SIG-M5 (cell line): ENCODE measurements at regions not wholly inside any gene's neighbourhood (a gene's known extent, or its start where the extent isn't known, plus 50 kb on each side); places are given as distances from the start of the nearest gene placed in this dataset.
"Not testable (repeated sequence)": the region's sequence is repeated elsewhere in the genome, so short reads cannot be mapped to it uniquely, and the experiment has no call there.

Experiments used
- DNase-seq: peaks from one replicate; lab custom pipeline; 2025; lab: John Stamatoyannopoulos, UW

DNA sequence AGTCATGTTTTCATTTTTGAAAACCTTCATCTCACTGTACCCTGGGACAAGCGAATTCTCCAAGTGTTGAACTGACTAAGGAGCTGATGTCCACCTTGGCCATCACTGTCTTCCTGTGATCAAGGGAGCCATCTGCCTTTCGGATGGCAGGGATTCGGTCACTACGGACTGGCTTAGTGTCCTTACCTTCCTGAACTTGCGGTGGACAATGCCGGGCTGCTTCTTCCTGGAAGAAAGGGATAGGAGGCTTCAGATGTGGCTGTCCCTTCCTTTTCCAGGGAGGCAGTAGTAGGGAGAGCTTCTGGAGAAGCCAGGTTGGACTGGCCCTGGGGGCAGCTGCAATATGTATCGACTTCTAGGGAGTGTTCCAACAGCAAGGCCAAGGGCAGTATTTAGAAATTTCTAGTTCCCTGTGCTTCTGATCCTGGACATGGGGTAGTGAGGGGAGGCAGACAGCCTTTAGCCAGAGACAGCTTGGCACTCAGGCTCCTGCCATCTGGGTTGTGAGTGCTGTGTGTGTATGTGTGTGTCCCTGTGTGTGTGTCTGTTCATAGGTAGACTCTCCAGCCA lies 114.6 kb downstream of the IER5 start:
- DNase-seq: no peak

GRCh38 chr1:181204530-181204929 lies 116.0 kb downstream of the IER5 start:
- no peak for DNase-seq

GRCh38 chr1:181205901-181206300 lies 117.4 kb downstream of the IER5 start:
- DNase-seq: no peak

DNA sequence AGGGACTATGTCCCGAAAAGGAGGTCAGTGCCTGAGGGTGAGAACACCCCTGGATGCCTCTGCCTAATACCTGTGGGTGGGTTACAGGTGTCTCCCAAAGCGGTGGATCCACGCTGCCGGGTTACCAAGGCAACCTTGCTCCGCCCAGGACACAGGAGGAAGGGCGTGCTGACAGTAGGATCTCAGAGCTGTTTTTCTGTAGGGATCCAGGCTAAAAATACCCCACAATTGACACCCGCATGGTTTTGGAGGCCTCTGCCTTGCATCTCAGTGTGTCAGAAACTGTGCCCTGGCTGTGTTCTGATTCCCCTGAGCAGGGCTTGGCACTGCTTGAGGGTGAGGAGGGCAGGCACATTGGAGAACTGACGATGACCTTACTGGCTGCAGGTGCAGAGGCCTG lies 118.0 kb downstream of the IER5 start:
- no peak for DNase-seq

DNA sequence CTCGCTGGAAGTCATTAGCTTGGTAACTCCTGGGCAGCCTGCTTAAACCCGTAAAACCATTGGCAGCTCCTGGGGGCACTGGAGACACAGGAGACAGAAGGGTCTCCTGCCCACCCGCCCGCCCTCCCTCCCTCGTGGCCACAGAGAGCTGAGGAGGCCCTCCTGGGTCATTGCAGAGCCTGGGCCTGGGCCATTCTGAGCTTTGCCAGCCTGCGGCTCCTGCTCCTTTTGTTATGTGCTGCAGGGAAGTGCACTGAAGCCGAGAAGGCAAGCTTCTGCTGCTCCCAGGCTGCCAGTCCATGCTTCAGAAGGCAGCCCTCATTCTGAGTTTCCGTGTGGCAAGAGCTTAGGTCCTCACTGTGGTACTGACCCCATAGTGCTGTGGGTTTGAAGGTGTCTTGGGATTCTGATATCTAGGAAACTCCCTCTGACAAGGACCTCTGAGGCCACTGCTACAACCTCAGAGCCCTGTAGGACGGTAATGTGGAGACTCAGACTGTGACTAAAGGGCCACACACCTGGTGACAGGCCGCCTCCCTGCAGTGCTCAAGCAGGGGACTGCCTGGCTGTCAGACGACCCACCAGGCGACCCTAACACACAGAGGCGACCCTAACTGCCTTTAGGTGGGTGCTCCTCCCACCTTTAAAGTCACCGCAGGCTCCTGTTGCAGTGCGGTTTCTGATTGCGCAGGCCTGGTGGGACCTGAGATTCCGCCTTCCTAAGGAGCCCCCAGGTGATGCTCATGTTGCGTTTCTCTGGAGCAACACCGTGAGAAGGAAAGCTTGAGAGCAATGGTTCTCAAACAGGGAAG lies 118.7 kb downstream of the IER5 start:
- no peak for DNase-seq

DNA sequence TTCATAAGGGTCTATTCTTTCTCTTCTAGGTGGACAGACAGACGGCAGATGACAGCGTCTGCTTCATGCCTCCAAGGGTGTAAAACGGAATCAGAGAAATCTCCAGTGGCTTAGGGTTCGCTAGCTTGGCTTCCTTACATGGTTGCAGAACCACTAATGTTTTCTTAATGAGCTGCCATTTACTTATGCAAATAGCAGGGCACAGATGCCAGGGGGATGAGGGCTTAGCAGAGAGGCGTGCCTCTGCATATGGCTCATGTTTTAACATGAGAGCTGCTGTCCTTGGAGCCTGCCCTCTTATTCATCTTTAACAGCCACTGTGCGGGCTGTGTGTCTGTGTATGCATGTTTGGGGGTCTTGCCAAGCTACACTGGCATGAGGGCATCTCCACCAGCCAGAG lies 119.6 kb downstream of the IER5 start:
- no peak for DNase-seq

DNA sequence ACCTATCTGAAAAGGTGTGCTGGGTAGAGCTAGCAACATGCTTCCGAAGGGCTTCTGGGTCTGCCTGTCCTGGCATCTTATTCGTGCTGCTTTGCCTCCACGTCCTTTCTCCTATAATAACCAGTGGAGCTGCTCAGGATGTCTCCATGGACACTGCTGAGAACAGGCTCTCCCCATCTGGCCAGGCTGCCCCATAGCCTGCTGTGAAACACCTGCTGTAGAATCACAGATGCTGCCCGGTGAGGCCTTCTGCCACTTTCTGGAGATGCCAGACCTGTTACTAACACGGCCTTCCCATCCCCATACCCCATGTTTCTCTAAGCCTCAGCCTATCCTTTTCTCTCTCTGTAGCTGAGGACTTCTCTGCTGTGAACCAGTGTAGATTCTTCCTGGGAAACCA lies 120.5 kb downstream of the IER5 start:
- DNase-seq: no peak

- no peak for DNase-seq
Observed at GRCh38 chr1:181213056-181213455, 124.6 kb downstream of the IER5 start.

- no peak for DNase-seq
Observed at GRCh38 chr1:181216591-181216994, 128.1 kb downstream of the IER5 start.

- DNase-seq: no peak
Observed at GRCh38 chr1:181219938-181220337, 131.4 kb downstream of the IER5 start.

DNA sequence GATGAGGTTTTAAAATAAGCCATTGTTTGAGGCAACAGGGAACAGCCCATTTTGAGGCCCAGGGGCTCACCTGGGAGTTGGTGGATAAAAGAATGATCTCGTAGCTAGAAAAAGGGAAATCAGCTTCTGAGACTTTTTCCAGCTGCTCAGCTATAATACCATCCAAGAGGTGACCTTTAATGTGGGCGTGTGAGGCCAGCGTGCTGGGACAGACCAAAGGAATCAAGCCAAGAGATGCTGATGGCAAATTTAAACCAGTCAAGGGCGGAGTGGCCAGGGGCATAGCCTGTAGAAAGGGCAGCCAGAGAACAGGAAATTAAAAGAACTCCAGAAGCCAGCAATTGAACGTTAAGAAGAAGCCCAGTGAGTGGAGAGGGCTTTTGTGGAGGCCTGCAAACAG lies 132.6 kb downstream of the IER5 start:
- DNase-seq: no peak

- no peak for DNase-seq
Observed at GRCh38 chr1:181222972-181223505, 134.5 kb downstream of the IER5 start.

DNA sequence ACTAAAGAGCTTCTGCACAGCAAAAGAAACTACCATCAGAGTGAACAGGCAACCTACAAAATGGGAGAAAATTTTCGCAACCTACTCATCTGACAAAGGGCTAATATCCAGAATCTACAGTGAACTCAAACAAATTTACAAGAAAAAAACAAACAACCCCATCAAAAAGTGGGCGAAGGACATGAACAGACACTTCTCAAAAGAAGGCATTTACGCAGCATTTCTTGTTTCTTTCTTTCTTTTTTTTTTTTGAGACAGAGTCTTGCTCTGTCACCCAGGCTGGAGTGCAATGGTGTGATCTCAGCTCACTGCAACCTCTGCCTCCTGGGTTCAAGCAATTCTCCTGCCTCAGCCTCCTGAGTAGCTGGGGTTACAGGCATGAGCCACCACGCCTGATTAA lies 138.2 kb downstream of the IER5 start:
- not testable (repeated sequence) for DNase-seq

DNA sequence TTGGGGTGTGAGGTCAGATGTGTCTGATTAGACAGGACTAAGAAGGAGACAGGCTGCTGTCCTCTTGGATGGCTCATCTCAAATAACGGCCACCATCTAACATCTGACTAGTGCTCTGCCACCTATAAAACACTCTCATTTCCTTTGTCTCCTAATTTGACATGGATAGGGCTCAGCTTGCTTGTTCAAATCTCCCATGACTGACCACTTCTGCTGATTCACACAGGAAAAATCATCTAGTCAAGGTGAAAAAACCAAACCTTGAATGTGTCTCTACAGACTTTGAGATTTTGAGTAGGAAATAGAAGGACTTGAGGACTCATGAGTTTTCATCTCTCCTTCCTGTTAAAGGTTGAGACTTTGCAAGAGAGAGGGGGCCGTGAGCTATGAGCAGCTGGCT lies 150.6 kb downstream of the IER5 start:
- DNase-seq: no peak

GRCh38 chr1:181246320-181246719 lies 157.8 kb downstream of the IER5 start:
- DNase-seq: not testable (repeated sequence)

DNA sequence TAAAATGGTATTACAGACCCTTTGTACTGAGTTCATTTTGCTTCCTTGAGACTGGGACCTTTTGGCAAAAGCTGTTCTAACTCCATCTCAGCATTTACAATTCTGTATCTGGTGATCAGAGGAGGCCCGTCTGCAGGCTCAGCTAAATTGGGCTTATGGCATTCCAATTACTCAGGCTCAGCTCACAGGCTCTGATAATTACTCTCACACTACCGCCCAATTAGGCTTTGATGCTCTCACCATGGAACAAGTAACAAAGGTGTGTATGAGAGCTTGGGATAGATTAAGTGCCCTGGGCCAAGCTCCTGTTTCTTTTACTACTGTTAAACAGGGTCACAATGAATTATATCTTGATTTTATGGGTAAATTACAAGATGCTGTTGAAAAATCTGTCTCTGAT lies 159.9 kb downstream of the IER5 start:
- DNase-seq: not testable (repeated sequence)

DNA sequence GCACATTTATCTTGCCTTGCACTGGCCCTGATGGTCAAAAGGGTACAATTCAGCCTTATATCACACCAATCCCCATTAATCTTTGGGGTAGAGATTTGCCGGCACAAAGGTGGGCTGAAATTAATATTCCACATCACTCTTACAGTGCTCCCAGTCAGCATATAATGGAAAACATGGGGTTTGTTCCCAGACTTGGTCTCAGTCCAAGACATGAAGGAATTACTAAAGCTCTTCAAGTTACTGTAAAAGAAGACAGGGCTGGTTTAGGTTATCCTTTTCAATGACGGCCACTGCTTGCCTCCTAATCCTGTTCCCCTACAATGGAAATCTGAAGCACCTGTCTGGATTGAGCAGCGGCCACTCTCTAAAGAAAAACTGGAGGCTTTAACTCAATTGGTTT lies 160.7 kb downstream of the IER5 start:
- no peak for DNase-seq

DNA sequence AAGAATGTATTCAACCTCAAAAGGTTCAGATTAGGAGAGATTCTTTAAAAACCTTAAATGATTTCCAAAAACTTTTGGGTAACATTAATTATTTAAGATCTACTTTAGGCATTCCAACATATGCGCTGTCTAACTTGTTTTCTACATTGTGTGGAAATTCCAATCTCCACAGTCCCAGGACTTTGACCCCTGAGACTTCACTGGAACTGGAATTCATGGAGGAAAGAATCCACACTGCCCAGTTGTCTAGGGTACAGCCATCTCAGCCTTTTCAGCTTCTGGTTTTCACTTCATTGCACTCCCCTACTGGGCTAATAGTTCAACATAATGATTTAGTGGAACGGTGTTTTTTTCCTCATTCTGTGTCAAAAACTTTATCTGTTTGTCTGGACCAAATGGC lies 161.5 kb downstream of the IER5 start:
- DNase-seq: no peak

DNA sequence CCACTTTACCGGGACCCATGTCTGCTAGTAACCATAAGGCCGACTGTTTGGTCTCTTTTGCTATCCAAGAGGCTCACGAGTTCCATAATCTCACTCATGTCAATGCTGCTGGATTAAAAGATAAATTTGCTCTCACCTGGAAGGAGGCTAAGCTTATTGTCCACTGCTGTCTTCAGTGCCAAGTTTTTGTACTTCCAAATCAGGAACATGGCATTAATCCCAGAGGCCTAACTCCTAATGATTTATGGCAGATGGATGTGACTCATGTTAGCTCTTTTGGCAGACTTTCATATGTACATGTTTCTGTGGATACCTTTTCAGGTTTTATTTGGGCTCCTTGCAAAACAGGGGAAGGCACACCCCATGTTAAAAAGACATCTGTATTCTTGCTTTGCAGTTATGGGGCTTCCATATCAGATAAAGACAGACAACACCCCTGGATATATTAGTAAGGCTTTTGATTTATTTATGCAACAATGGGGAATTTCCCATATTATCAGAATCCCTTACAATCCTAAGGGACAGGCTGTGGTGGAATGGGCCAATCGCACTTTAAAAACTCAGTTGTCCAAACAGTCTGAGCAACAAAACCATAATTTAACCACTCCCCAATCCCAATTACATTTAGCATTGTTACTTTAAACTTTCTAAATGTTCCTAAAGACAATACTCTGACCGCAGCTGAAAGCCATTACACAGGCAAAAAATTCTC lies 162.7 kb downstream of the IER5 start:
- no peak for DNase-seq

- DNase-seq: no peak
Observed at GRCh38 chr1:181251713-181252075, 163.2 kb downstream of the IER5 start.

GRCh38 chr1:181253601-181254000 lies 165.1 kb downstream of the IER5 start:
- DNase-seq: not testable (repeated sequence)

DNA sequence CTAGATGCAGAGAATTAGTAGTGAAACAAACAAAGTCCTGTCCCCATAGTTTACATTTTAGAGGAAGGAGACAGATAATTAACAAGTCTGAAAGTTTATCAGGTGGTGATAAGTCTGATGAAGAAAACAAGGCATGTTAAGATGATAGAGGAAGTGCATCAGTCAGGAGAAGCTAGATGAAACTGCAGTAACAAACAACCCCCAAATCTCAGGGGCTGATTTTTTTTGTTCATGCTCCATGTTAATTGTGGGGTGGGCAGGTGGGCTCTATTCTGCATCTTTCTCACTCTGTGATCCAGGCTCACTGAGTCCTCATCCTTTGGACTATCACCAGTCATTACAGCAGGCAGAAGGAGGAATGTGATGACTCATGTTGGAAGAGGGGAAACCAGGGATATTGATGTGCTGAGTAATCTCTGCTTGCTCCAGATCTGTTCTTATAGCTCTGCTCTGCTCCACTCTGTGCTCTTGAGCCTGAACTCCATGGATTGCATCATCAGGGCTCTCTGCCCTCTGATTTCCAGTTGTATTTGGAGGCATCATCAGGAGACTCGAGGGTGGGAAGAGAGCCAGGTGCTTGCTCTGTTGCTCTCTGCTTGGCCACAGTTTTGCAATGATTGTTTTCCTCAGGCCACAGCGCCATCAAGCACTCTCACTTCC lies 166.9 kb downstream of the IER5 start:
- DNase-seq: no peak

- DNase-seq: no peak
Observed at GRCh38 chr1:181257117-181257516, 168.6 kb downstream of the IER5 start.
